GM23338 (cell line): ENCODE measurements at regions not wholly inside any gene's neighbourhood (a gene's known extent, or its start where the extent isn't known, plus 50 kb on each side); places are given as distances from the start of the nearest gene placed in this dataset.

Source experiments
- ATAC-seq: fragments of 200-7000 bp; cut with Tn5 transposase; 3 replicates; pipeline ENCODE4 v1.9.1; 2020
- DNase-seq: peaks from one replicate; pipeline ENCODE4 v3.0.0-alpha.2; 2015; ENCODE audit warnings: low spot score
- H2AFZ ChIP-seq: fragments of 200-600 bp; sonication (generic); 2 replicates; pipeline ENCODE4 v1.8.0; 2016; ENCODE audit warnings: antibody characterized with exemption, mild to moderate bottlenecking, moderate library complexity
- H3F3A ChIP-seq: fragments of 200-600 bp; sonication (generic); replicated peaks from 2 replicates; pipeline ENCODE4 v1.8.0; 2017; ENCODE audit warnings: antibody characterized with exemption, mixed run types, low read depth
- H3K27ac ChIP-seq: fragments of 200-600 bp; sonication (generic); 2 replicates; pipeline ENCODE4 v1.6.1; 2016; ENCODE audit warnings: low read depth
- H3K27me3 ChIP-seq: fragments of 200-600 bp; sonication (generic); 2 replicates; pipeline ENCODE4 v1.8.0; 2016; ENCODE audit warnings: mild to moderate bottlenecking, mixed run types, moderate library complexity; ENCODE audit not compliant: insufficient read depth
- H3K36me3 ChIP-seq: fragments of 200-600 bp; sonication (generic); 2 replicates; pipeline ENCODE4 v1.8.0; 2016; ENCODE audit warnings: mild to moderate bottlenecking; ENCODE audit not compliant: insufficient read depth
- H3K4me1 ChIP-seq: fragments of 200-600 bp; sonication (generic); 2 replicates; pipeline ENCODE4 v1.8.0; 2016; ENCODE audit warnings: mild to moderate bottlenecking, moderate library complexity; ENCODE audit not compliant: insufficient read depth
- H3K4me2 ChIP-seq: fragments of 200-600 bp; sonication (generic); 2 replicates; pipeline ENCODE4 v1.7.1; 2017; ENCODE audit warnings: mixed run types
- H3K4me3 ChIP-seq: fragments of 200-600 bp; sonication (generic); 2 replicates; pipeline ENCODE4 v1.6.1; 2016; ENCODE audit warnings: mixed run types
- H3K79me2 ChIP-seq: fragments of 200-600 bp; sonication (generic); replicated peaks from 2 replicates; pipeline ENCODE4 v1.8.0; 2017; ENCODE audit warnings: mild to moderate bottlenecking; ENCODE audit not compliant: insufficient read depth
- H3K9me2 ChIP-seq: fragments of 200-600 bp; sonication (generic); 2 replicates; pipeline ENCODE4 v1.8.0; 2017; ENCODE audit not compliant: insufficient read depth
- H4K20me1 ChIP-seq: fragments of 200-600 bp; sonication (generic); replicated peaks from 2 replicates; pipeline ENCODE4 v1.8.0; 2017; ENCODE audit warnings: mild to moderate bottlenecking; ENCODE audit not compliant: insufficient read depth
- H3K27ac Mint-ChIP-seq: 2 replicates; pipeline ENCODE4 v1.8.0; 2020; ENCODE audit warnings: inconsistent platforms, mild to moderate bottlenecking, moderate library complexity, mixed read lengths
- H3K27me3 Mint-ChIP-seq: 3 replicates; pipeline ENCODE4 v1.8.0; 2022; ENCODE audit warnings: low read depth, mild to moderate bottlenecking, moderate library complexity, mixed read lengths, inconsistent platforms; ENCODE audit not compliant: insufficient read depth, poor library complexity
- H3K36me3 Mint-ChIP-seq: 3 replicates; pipeline ENCODE4 v1.8.0; 2021; ENCODE audit warnings: low read depth, mild to moderate bottlenecking, inconsistent platforms, moderate library complexity, mixed read lengths
- H3K4me1 Mint-ChIP-seq: 3 replicates; pipeline ENCODE4 v1.8.0; 2020; ENCODE audit warnings: mild to moderate bottlenecking, inconsistent platforms, mixed read lengths
- H3K4me3 Mint-ChIP-seq: 3 replicates; pipeline ENCODE4 v1.8.0; 2021; ENCODE audit warnings: moderate library complexity, mild to moderate bottlenecking, inconsistent platforms, mixed read lengths
- H3K9me3 Mint-ChIP-seq: 3 replicates; pipeline ENCODE4 v1.8.0; 2020; ENCODE audit warnings: moderate library complexity, mild to moderate bottlenecking, inconsistent platforms, mixed read lengths
- CREB1 ChIP-seq: fragments of 250-450 bp; sonication (Bioruptor Pico); IDR thresholded peaks from 2 replicates; pipeline ENCODE4 v1.5.0; 2020; ENCODE audit warnings: low read depth, mild to moderate bottlenecking, moderate library complexity
- ETS1 ChIP-seq: IDR thresholded peaks from 2 replicates; pipeline ENCODE4 v1.6.1; 2016; ENCODE audit warnings: antibody characterized with exemption
- EZH2phosphoT487 ChIP-seq: fragments of 200-600 bp; sonication (generic); IDR thresholded peaks from one replicate; pipeline ENCODE4 v1.8.1; 2018; ENCODE audit warnings: antibody characterized with exemption; ENCODE audit not compliant: unreplicated experiment
- NANOG ChIP-seq: IDR thresholded peaks from 2 replicates; pipeline ENCODE4 v1.6.1; 2016; ENCODE audit warnings: antibody characterized with exemption, borderline replicate concordance
- STAT1 ChIP-seq: IDR thresholded peaks from one replicate; pipeline ENCODE4 v1.6.1; 2016; ENCODE audit warnings: antibody characterized with exemption; ENCODE audit not compliant: unreplicated experiment
- ZNF114 ChIP-seq: fragments of 250-450 bp; sonication (Bioruptor Pico); IDR thresholded peaks from 2 replicates; pipeline ENCODE4 v1.5.0; 2020; ENCODE audit warnings: mild to moderate bottlenecking, moderate library complexity
- ZNF331 ChIP-seq: fragments of 250-450 bp; sonication (Bioruptor Pico); IDR thresholded peaks from 2 replicates; pipeline ENCODE4 v1.5.0; 2020; ENCODE audit warnings: low read depth, mild to moderate bottlenecking, moderate library complexity
- TF ChIP-seq, protein P1 (sequence below): IDR thresholded peaks from one replicate; pipeline ENCODE4 v1.6.1; 2018; ENCODE audit warnings: antibody characterized with exemption; ENCODE audit not compliant: unreplicated experiment
- TF ChIP-seq, protein P2 (sequence below), 2 experiments: fragments of 200-600 bp in 1 of 2; sonication (generic) in 1 of 2; conservative IDR thresholded peaks; 2 replicates each; pipeline versions ENCODE4 v1.5.1 to v1.6.1; 2016 to 2017; ENCODE audit warnings: antibody characterized with exemption in 2 of 2, low read depth in 2 of 2, mild to moderate bottlenecking in 2 of 2, moderate library complexity in 1 of 2

- peaks cover 18% of the 10 kb centered on the region for H3K4me1 Mint-ChIP-seq
- TF ChIP-seq EZH2phosphoT487 = no peak
- TF ChIP-seq, protein P1, sequence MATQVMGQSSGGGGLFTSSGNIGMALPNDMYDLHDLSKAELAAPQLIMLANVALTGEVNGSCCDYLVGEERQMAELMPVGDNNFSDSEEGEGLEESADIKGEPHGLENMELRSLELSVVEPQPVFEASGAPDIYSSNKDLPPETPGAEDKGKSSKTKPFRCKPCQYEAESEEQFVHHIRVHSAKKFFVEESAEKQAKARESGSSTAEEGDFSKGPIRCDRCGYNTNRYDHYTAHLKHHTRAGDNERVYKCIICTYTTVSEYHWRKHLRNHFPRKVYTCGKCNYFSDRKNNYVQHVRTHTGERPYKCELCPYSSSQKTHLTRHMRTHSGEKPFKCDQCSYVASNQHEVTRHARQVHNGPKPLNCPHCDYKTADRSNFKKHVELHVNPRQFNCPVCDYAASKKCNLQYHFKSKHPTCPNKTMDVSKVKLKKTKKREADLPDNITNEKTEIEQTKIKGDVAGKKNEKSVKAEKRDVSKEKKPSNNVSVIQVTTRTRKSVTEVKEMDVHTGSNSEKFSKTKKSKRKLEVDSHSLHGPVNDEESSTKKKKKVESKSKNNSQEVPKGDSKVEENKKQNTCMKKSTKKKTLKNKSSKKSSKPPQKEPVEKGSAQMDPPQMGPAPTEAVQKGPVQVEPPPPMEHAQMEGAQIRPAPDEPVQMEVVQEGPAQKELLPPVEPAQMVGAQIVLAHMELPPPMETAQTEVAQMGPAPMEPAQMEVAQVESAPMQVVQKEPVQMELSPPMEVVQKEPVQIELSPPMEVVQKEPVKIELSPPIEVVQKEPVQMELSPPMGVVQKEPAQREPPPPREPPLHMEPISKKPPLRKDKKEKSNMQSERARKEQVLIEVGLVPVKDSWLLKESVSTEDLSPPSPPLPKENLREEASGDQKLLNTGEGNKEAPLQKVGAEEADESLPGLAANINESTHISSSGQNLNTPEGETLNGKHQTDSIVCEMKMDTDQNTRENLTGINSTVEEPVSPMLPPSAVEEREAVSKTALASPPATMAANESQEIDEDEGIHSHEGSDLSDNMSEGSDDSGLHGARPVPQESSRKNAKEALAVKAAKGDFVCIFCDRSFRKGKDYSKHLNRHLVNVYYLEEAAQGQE = no peak
- TF ChIP-seq, protein P2, sequence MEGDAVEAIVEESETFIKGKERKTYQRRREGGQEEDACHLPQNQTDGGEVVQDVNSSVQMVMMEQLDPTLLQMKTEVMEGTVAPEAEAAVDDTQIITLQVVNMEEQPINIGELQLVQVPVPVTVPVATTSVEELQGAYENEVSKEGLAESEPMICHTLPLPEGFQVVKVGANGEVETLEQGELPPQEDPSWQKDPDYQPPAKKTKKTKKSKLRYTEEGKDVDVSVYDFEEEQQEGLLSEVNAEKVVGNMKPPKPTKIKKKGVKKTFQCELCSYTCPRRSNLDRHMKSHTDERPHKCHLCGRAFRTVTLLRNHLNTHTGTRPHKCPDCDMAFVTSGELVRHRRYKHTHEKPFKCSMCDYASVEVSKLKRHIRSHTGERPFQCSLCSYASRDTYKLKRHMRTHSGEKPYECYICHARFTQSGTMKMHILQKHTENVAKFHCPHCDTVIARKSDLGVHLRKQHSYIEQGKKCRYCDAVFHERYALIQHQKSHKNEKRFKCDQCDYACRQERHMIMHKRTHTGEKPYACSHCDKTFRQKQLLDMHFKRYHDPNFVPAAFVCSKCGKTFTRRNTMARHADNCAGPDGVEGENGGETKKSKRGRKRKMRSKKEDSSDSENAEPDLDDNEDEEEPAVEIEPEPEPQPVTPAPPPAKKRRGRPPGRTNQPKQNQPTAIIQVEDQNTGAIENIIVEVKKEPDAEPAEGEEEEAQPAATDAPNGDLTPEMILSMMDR (conservative IDR thresholded peaks at IDR 0.05; ENCODE audit: low read depth in 2 of 2) = peak; percentile 33 to 70
- no peak overlapping the region for H2AFZ ChIP-seq
- no peak overlapping the region for H3K27ac ChIP-seq
- no peaks in the 10 kb centered on the region for H3K36me3 Mint-ChIP-seq
- H3F3A ChIP-seq = no peaks in the 10 kb centered on the region
- ATAC-seq = peak; percentile 98
- H3K79me2 ChIP-seq = no peaks in the 10 kb centered on the region
- peaks cover 18% of the 10 kb centered on the region; the same call in 2 of the 3 replicates for H3K9me3 Mint-ChIP-seq
- H3K36me3 ChIP-seq = no peaks in the 10 kb centered on the region; the same call in 1 of the 2 replicates
- H3K4me1 ChIP-seq = no peaks in the 10 kb centered on the region
- H3K27me3 ChIP-seq = no peaks in the 10 kb centered on the region
- H3K4me3 Mint-ChIP-seq = no peak overlapping the region
- peak; percentile 52 for DNase-seq
- peaks cover 2% of the 10 kb centered on the region for H3K27me3 Mint-ChIP-seq
- no peaks in the 10 kb centered on the region for H3K9me2 ChIP-seq
- H3K27ac Mint-ChIP-seq = no peak overlapping the region
- H4K20me1 ChIP-seq = no peaks in the 10 kb centered on the region
- no peak overlapping the region for H3K4me2 ChIP-seq
- H3K4me3 ChIP-seq = no peak overlapping the region
Measured at GRCh38 chr20:60365064-60365666, 406.9 kb downstream of the CDH26 start.

- peaks cover 2% of the 10 kb centered on the region for H3K27me3 Mint-ChIP-seq
- ATAC-seq = no peak
- TF ChIP-seq STAT1 (no peak), ETS1 (no peak), NANOG (no peak), ZNF114 (CRISPR knock-in tag) (no peak), EZH2phosphoT487 (no peak), CREB1 (CRISPR knock-in tag) (no peak), ZNF331 (CRISPR knock-in tag) (no peak)
- TF ChIP-seq, protein P1 = no peak
Measured at GRCh38 chr20:60365882-60366281, 407.7 kb downstream of the CDH26 start.

More at GRCh38 chr20:60365882-60366281, 407.7 kb downstream of the CDH26 start:
- no peak overlapping the region for H3K27ac ChIP-seq
- no peaks in the 10 kb centered on the region for H3K36me3 Mint-ChIP-seq
- no peak overlapping the region for H3K4me2 ChIP-seq
- H2AFZ ChIP-seq = no peak overlapping the region
- H4K20me1 ChIP-seq = no peaks in the 10 kb centered on the region
- no peaks in the 10 kb centered on the region for H3F3A ChIP-seq
- no peak overlapping the region for H3K27ac Mint-ChIP-seq
- H3K27me3 ChIP-seq = no peaks in the 10 kb centered on the region
- H3K4me3 ChIP-seq = no peak overlapping the region
- DNase-seq = no peak
- peaks cover 18% of the 10 kb centered on the region for H3K4me1 Mint-ChIP-seq
- H3K9me2 ChIP-seq = no peaks in the 10 kb centered on the region
- H3K9me3 Mint-ChIP-seq = peaks cover 18% of the 10 kb centered on the region; the same call in 2 of the 3 replicates
- H3K79me2 ChIP-seq = no peaks in the 10 kb centered on the region
- no peak overlapping the region for H3K4me3 Mint-ChIP-seq
- no peaks in the 10 kb centered on the region for H3K4me1 ChIP-seq
- H3K36me3 ChIP-seq = no peaks in the 10 kb centered on the region; the same call in 1 of the 2 replicates
